LNCaP clone FGC (cell line): ENCODE measurements at regions not wholly inside any gene's neighbourhood (a gene's known extent, or its start where the extent isn't known, plus 50 kb on each side); places are given as distances from the start of the nearest gene placed in this dataset.

Experiments used
- DNase-seq: peaks from one replicate; pipeline ENCODE4 v3.0.0-alpha.2; 2011; ENCODE audit warnings: low read depth
- H3K4me3 ChIP-seq: 2 replicates; pipeline ENCODE4 v1.5.1; 2011; ENCODE audit warnings: mild to moderate bottlenecking, low read depth, low read length, control low read depth
- CTCF ChIP-seq: IDR thresholded peaks from 2 replicates; pipeline ENCODE4 v1.5.1; 2012; ENCODE audit warnings: mild to moderate bottlenecking; ENCODE audit not compliant: control insufficient read depth, insufficient read depth; ENCODE audit errors: extremely low read depth

GRCh38 chr5:51732304-51732703 is 349.1 kb downstream of the ISL1 start:
- no peak for TF ChIP-seq CTCF
- H3K4me3 ChIP-seq = no peak overlapping the region
- no peak for DNase-seq

- TF ChIP-seq CTCF = no peak
- DNase-seq = no peak
- H3K4me3 ChIP-seq = no peak overlapping the region
Measured at GRCh38 chr5:51734677-51735076, 351.4 kb downstream of the ISL1 start.

- DNase-seq = no peak
- TF ChIP-seq CTCF = no peak
- no peak overlapping the region for H3K4me3 ChIP-seq
Measured at GRCh38 chr5:51746023-51746422, 362.8 kb downstream of the ISL1 start.

- TF ChIP-seq CTCF = no peak
- H3K4me3 ChIP-seq = no peak overlapping the region
- DNase-seq = no peak
Measured at GRCh38 chr5:51748647-51749046, 365.4 kb downstream of the ISL1 start.
